GM12865 (cell line): ENCODE measurements at regions not wholly inside any gene's neighbourhood (a gene's known extent, or its start where the extent isn't known, plus 50 kb on each side); places are given as distances from the start of the nearest gene placed in this dataset.

Experiments used
- DNase-seq: peaks from one replicate; pipeline ENCODE4 v3.0.0; 2010; ENCODE audit warnings: low read depth
- H3K4me3 ChIP-seq: 2 replicates; pipeline ENCODE4 v1.5.1; 2011; ENCODE audit warnings: mild to moderate bottlenecking, low read depth, low read length, control low read depth
- CTCF ChIP-seq: IDR thresholded peaks from 2 replicates; pipeline ENCODE4 v1.5.1; 2011; ENCODE audit warnings: low read length, control low read depth, low read depth, inconsistent platforms; ENCODE audit not compliant: insufficient read depth; ENCODE audit errors: missing control alignments

DNA sequence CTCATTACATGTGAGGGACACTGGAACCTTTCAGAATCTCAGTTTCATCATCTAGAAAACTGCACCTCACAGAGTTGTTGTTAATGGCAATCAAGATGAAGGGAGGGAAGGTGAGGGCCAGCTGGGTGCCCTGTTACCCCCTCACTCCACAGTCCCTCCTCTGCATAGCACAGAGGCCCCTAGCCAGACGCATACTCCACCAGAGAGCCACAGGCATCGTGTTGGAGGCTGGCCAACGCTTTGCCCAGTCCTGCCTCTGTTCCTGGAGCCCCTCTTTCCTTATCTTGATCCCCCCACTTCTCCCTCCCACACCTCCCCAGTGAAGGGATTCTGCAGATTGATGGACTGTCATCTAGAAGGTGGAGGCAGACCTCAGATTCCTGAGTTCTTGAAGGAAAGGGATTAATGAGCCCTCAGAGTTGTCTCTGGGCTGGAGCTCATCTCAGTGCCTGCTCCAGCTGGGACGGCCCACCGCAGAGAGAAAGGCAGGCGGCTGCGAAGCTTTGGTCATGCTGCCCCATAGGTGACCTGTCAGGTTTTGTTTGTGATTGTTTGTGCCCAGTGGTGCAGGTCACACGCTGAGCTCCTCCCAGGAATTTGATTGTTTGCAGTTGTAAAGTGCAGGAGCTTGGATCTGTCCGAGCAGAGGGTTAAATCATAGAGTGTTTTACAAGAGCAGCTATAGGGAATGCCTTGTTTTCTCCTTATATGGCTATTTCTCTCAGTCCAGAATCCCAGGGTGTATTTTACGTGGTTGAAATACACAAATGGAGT lies 487.3 kb downstream of the CCDC171 start:
- no peak for DNase-seq
- TF ChIP-seq CTCF: no peak
- no peak overlapping the region for H3K4me3 ChIP-seq

DNA sequence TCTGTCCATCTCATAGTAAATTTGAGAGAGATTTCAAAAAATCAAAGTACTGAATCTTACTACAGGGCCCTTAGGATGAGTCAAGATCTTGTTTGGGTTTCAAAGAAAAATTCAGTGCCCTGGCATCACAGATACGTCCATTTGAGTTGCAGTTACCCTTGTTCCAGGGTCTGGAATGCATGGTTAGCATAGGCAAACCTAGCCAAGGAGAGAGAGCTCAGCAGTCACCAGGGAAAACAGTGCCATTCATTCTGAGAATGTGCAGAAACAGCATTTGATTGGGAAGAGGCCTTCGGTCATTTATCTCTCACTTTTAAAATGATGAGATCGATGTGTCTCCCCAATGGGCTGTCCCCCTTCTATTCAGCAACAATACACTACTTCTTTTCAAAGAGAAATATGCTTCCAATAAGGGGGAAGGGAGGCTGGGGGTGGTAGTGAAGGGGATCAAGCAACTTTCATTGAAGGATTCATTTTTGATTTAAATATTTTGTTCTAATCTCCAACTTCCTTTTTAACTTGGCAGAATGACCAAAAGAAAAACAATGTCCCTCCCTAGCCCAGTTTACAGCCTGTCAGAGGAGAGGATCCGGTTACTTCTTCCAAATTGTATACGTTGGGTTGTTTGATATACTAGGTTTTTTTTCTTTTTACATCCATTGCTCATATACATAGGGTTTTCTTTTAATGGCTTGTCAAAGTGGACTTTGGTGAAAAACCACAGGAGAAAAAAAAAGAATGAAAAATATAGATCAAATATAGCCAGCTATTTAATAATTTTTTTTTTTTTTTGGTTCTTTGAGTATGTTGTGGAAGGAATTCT lies 491.1 kb downstream of the CCDC171 start:
- no peak for DNase-seq
- H3K4me3 ChIP-seq: no peak overlapping the region
- TF ChIP-seq CTCF: no peak

GRCh38 chr9:16044579-16044881 lies 491.7 kb downstream of the CCDC171 start:
- no peak overlapping the region for H3K4me3 ChIP-seq
- no peak for TF ChIP-seq CTCF
- DNase-seq: no peak

DNA sequence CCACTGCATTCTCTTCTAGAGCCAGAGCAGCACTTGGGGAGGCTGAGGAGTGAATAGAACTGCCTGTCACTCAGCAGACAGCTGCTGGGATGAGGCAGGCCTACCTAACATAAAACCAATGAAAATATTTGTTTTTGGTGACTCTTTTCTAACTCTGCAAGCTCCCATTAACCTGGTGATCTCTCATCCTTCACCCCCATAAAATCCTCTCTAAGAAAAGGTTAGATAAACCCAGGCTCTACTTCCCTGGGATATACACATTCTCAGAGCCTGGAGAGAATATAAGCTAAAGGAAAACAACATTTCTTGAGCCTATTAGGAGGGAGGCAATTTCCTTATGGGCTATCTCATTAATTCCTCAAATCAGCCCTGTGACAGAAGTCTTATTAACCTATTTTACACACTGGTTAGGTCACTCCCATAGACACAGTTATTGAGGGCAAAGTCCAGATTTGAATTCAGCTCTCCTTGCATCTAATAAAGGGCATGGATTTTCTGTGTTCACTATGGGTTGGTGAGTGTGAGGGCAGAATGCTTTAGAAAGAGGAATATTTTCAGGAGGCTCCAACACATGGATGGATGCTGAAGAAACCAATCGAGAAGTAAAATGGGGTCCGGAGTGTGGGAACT lies 492.9 kb downstream of the CCDC171 start:
- H3K4me3 ChIP-seq: no peak overlapping the region
- no peak for TF ChIP-seq CTCF
- DNase-seq: no peak

GRCh38 chr9:16046713-16047112 lies 493.9 kb downstream of the CCDC171 start:
- no peak for TF ChIP-seq CTCF
- no peak overlapping the region for H3K4me3 ChIP-seq
- peak; percentile 12 for DNase-seq

DNA sequence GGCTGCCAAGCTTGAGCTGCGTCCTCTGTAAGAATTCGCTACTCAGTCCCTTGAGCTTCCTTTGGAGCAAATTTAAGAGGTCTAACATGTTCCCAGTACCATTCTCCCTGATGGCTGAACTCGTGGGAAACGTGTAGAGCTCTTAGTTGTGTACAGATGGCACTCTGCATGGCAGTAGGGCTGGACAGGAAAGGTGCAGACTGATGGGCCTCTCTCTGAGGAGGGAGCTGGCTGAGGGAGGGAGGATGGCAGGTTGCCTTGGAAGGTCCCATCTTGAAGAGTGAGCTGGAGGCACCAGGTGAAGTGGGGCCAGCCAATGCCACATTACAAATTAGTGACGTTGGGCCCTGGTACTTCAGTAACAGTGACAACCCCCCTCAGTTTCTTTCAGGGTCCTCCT lies 495.3 kb downstream of the CCDC171 start:
- H3K4me3 ChIP-seq: no peak overlapping the region
- TF ChIP-seq CTCF: no peak
- no peak for DNase-seq
